ENCODE measurements at regions not wholly inside any gene's neighbourhood (a gene's known extent, or its start where the extent isn't known, plus 50 kb on each side); places are given as distances from the start of the nearest gene placed in this dataset.

DNA sequence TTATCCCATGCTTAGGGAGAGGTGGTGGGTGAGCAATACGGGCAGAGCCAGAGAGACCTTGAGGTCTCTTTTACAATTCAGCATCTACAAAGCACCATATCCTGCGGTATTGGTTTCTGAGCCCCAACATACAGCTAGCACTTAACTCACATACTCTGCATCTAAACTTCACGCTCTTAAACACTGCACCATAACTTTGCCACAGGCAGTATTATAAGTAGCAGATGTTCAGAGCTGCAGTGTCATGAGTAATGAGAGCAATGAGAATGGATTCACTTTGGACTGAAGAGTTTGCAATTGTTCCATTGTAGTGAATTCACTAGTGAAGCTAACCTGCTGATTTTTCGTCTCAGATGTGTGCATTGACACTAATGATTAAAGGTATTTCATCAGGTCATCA lies 93.8 kb downstream of the HS3ST1 start:
- no peaks in the 10 kb centered on the region for H3K27me3 ChIP-seq (replicated peaks; ENCODE audit: insufficient read depth)
- DNase-seq (ENCODE audit: low spot score) (no peak), ATAC-seq (ENCODE audit: insufficient number of reproducible peaks, low FRiP score, low read depth) (no peak)
- no peak overlapping the region for H3K4me3 ChIP-seq
- no peaks in the 10 kb centered on the region for H3K4me1 ChIP-seq (ENCODE audit: control insufficient read depth in 1 of 2, low read depth in 2 of 2)
- no peaks in the 10 kb centered on the region for H3K9me3 ChIP-seq
- no peaks in the 10 kb centered on the region for H3K36me3 ChIP-seq
- H3K27ac ChIP-seq = no peak overlapping the region
- TF ChIP-seq, protein P1, sequence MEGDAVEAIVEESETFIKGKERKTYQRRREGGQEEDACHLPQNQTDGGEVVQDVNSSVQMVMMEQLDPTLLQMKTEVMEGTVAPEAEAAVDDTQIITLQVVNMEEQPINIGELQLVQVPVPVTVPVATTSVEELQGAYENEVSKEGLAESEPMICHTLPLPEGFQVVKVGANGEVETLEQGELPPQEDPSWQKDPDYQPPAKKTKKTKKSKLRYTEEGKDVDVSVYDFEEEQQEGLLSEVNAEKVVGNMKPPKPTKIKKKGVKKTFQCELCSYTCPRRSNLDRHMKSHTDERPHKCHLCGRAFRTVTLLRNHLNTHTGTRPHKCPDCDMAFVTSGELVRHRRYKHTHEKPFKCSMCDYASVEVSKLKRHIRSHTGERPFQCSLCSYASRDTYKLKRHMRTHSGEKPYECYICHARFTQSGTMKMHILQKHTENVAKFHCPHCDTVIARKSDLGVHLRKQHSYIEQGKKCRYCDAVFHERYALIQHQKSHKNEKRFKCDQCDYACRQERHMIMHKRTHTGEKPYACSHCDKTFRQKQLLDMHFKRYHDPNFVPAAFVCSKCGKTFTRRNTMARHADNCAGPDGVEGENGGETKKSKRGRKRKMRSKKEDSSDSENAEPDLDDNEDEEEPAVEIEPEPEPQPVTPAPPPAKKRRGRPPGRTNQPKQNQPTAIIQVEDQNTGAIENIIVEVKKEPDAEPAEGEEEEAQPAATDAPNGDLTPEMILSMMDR (IDR thresholded peaks at IDR 0.05) = no peak

DNA sequence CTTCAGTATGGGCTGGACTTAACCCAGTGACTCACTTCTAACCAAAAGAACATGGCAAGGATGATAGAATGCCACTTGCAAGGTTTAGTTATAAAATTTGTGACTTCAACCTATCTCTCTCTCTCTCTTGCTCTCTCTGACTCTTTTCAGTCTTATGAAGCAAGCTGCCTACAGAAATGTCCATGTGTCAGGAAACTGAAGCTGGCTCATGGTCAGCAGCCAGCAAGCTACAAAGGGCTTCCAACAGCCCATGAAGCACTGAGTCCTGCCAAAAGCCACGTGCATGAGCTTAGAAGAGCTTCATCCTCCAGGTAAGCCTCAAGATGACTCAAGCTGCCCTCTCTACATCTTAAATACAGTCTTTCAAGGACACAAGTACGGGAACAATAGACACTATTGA lies 100.3 kb downstream of the HS3ST1 start:
- Histone ChIP-seq H3K4me1 (ENCODE audit: control insufficient read depth in 1 of 2, low read depth in 2 of 2) (no peaks in the 10 kb centered on the region), H3K4me3 (no peak overlapping the region), H3K9me3 (no peaks in the 10 kb centered on the region), H3K36me3 (no peaks in the 10 kb centered on the region), H3K27ac (no peak overlapping the region), H3K27me3 (replicated peaks; ENCODE audit: insufficient read depth) (no peaks in the 10 kb centered on the region)
- TF ChIP-seq, protein P1 (IDR thresholded peaks at IDR 0.05) = no peak
- no peak for ATAC-seq (ENCODE audit: insufficient number of reproducible peaks, low FRiP score, low read depth)
- DNase-seq (ENCODE audit: low spot score) = no peak

DNA sequence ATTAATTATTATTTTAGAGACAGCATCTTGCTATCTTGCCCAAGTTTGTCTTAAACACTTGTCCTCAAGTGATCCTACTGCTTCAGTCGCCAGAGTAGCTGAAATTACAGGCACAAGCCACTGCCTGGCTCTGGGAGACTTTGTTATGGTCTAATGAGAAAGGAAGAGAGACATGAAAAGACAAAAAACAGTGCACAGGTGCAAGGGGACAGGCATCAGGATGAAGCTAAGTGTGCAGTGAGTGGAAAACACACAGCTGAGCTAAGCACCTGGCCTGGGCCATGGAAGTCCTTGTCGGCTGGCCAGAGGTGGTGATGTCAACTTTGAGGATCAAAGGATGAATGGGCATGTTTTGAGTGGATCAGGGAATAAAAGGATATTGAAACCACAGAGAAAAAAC lies 102.7 kb downstream of the HS3ST1 start:
- no peak overlapping the region for H3K4me3 ChIP-seq
- no peaks in the 10 kb centered on the region for H3K4me1 ChIP-seq (ENCODE audit: control insufficient read depth in 1 of 2, low read depth in 2 of 2)
- DNase-seq (ENCODE audit: low spot score) (no peak), ATAC-seq (ENCODE audit: insufficient number of reproducible peaks, low FRiP score, low read depth) (no peak)
- no peaks in the 10 kb centered on the region for H3K36me3 ChIP-seq
- no peaks in the 10 kb centered on the region for H3K27me3 ChIP-seq (replicated peaks; ENCODE audit: insufficient read depth)
- TF ChIP-seq, protein P1 (IDR thresholded peaks at IDR 0.05) = no peak
- no peak overlapping the region for H3K27ac ChIP-seq
- no peaks in the 10 kb centered on the region for H3K9me3 ChIP-seq

DNA sequence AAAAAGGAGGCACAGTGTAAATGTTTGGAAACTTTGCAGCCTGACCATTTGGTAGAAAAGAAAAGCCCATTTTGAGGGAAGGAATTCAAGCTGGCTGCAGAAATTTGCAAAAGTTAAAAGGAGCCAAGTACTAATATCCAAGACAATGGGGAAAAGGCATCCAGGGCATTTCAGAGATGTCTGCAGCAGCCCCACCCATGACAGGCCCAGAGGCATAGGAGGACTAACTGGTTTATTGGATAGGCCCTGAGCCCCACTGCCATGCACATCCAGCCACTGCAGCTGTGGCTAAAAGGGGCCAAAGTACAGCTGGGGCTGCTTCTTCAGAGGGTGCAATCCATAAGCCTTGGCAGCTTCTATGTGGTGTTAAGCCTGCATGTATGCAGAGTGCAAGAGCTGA lies 104.9 kb downstream of the HS3ST1 start:
- peaks cover 5% of the 10 kb centered on the region for H3K27me3 ChIP-seq (replicated peaks; ENCODE audit: insufficient read depth)
- DNase-seq (ENCODE audit: low spot score) = no peak
- ATAC-seq (ENCODE audit: insufficient number of reproducible peaks, low FRiP score, low read depth) = no peak
- H3K4me1 ChIP-seq (ENCODE audit: control insufficient read depth in 1 of 2, low read depth in 2 of 2) = no peaks in the 10 kb centered on the region
- TF ChIP-seq, protein P1 (IDR thresholded peaks at IDR 0.05) = no peak
- H3K4me3 ChIP-seq = no peak overlapping the region
- no peaks in the 10 kb centered on the region for H3K36me3 ChIP-seq
- H3K27ac ChIP-seq = no peak overlapping the region
- H3K9me3 ChIP-seq = no peaks in the 10 kb centered on the region

DNA sequence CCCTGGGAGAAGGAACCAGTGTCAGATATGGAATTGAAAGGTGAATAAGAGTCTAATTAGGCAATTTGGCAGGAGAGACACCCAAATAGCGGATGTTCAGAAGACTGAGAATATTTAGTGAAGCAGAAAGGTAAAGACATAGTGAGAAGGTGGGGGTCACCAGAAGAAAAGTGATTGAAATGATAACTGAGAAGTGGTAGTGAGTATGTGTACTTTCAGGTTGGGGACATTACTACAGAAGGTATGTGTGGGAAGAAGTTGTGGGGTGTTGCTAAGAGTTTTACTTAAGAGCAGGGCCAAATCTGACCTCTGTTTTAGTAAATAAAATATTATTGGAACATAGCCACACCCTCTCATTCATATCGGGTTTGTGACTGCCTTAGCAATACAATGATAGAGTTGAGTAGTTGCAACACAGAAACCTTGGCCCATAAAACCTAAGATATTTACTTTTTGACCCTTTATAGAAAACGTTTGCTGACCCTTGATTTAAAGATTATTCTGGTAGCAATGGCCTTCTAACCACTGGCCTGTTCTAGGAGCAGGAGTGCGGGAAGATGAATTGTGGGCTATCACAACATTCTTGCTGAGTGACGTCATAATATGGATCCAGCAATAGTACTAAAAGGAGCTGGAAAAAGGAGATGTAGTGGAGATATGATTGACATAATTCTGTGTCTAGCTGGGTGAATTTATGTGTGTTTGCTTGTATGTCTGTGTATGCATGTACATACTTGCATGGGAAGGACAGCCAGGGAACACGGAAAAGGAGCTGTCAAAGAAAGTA lies 115.3 kb downstream of the HS3ST1 start:
- Histone ChIP-seq H3K9me3 (no peaks in the 10 kb centered on the region), H3K27ac (no peak overlapping the region), H3K36me3 (no peaks in the 10 kb centered on the region), H3K27me3 (replicated peaks; ENCODE audit: insufficient read depth) (no peaks in the 10 kb centered on the region), H3K4me3 (no peak overlapping the region), H3K4me1 (ENCODE audit: control insufficient read depth in 1 of 2, low read depth in 2 of 2) (peaks cover 0 to 4% of the 10 kb centered on the region in 2 donors)
- ATAC-seq (ENCODE audit: insufficient number of reproducible peaks, low FRiP score, low read depth) (no peak), DNase-seq (ENCODE audit: low spot score) (no peak)
- TF ChIP-seq, protein P1 (IDR thresholded peaks at IDR 0.05) = no peak
